ENCODE measurements at regions not wholly inside any gene's neighbourhood (a gene's known extent, or its start where the extent isn't known, plus 50 kb on each side); places are given as distances from the start of the nearest gene placed in this dataset.

- TF ChIP-seq RELA (CRISPR knock-in tag; IDR thresholded peaks at IDR 0.05; ENCODE audit: borderline replicate concordance) (no peak), AFF4 (CRISPR knock-in tag; IDR thresholded peaks at IDR 0.05; ENCODE audit: borderline replicate concordance) (no peak), MLX (CRISPR knock-in tag; IDR thresholded peaks at IDR 0.05) (no peak), FOXJ3 (CRISPR knock-in tag; IDR thresholded peaks at IDR 0.05; ENCODE audit: borderline replicate concordance) (no peak), ATF2 (CRISPR knock-in tag; IDR thresholded peaks at IDR 0.05; ENCODE audit: borderline replicate concordance, low read depth) (no peak), ZNF232 (CRISPR knock-in tag; IDR thresholded peaks at IDR 0.05) (no peak), CTCF (IDR thresholded peaks at IDR 0.05) (no peak), IRF2 (CRISPR knock-in tag; IDR thresholded peaks at IDR 0.05; ENCODE audit: borderline replicate concordance, low read depth) (no peak)
Measured at GRCh38 chr7:138307633-138308032, 152.4 kb upstream of the TRIM24 start.
